PC-9 (cell line): ENCODE measurements at regions not wholly inside any gene's neighbourhood (a gene's known extent, or its start where the extent isn't known, plus 50 kb on each side); places are given as distances from the start of the nearest gene placed in this dataset.

ENCODE experiments used
- BruUV-seq: library from RNA; stranded (reverse); fragments of 400-500 nt; replicated peaks from 2 replicates; lab custom pipeline; 2021; lab: Mats Ljungman, UMichigan
- CTCF ChIA-PET: fragments of 300-600 bp; sonication (Branson Sonifier 250); formaldehyde crosslinking; loops from one replicate; lab custom pipeline; 2022; ENCODE audit warnings: antibody characterized with exemption; lab: Charles Lee
- POLR2A ChIA-PET: fragments of 300-600 bp; sonication (Branson Sonifier 250); formaldehyde crosslinking; loops from one replicate; lab custom pipeline; 2022; ENCODE audit warnings: antibody characterized with exemption; ENCODE audit not compliant: unreplicated experiment; lab: Charles Lee
- DNase-seq, 2 experiments: peaks; one replicate each; pipeline versions ENCODE4 v3.0.0 to v3.0.0-alpha.2; 2015 to 2022; ENCODE audit warnings: mixed read lengths in 1 of 2
- H2AFZ ChIP-seq: fragments of 200-600 bp; sonication (generic); 2 replicates; pipeline ENCODE4 v1.8.1; 2017; ENCODE audit warnings: antibody characterized with exemption
- H3F3A ChIP-seq: fragments of 200-600 bp; sonication (generic); 2 replicates; pipeline ENCODE4 v1.8.1; 2017; ENCODE audit warnings: antibody characterized with exemption, mild to moderate bottlenecking, low read depth; ENCODE audit not compliant: insufficient read depth
- H3K27ac ChIP-seq: fragments of 200-600 bp; sonication (generic); 2 replicates; pipeline ENCODE4 v1.6.1; 2016; ENCODE audit warnings: mixed run types
- H3K27me3 ChIP-seq: fragments of 200-600 bp; sonication (generic); 2 replicates; pipeline ENCODE4 v1.6.1; 2016; ENCODE audit warnings: low read depth, mixed run types; ENCODE audit not compliant: insufficient read depth
- H3K36me3 ChIP-seq: fragments of 200-600 bp; sonication (generic); 2 replicates; pipeline ENCODE4 v1.6.1; 2016; ENCODE audit warnings: low read depth, mixed run types
- H3K4me1 ChIP-seq: fragments of 200-600 bp; sonication (generic); replicated peaks from 2 replicates; pipeline ENCODE4 v1.6.1; 2016; ENCODE audit warnings: mixed run types; ENCODE audit not compliant: insufficient read depth
- H3K4me2 ChIP-seq: fragments of 200-600 bp; sonication (generic); 2 replicates; pipeline ENCODE4 v1.6.1; 2017; ENCODE audit warnings: mixed run types
- H3K4me3 ChIP-seq: fragments of 200-600 bp; sonication (generic); 2 replicates; pipeline ENCODE4 v1.6.1; 2016; ENCODE audit warnings: mixed run types
- H3K79me2 ChIP-seq: fragments of 200-600 bp; sonication (generic); 2 replicates; pipeline ENCODE4 v1.6.1; 2017; ENCODE audit warnings: low read depth, mixed run types
- H3K9me2 ChIP-seq: fragments of 200-600 bp; sonication (generic); 2 replicates; pipeline ENCODE4 v1.8.1; 2017; ENCODE audit warnings: mild to moderate bottlenecking; ENCODE audit not compliant: insufficient read depth
- H3K9me3 ChIP-seq: fragments of 200-600 bp; sonication (generic); 2 replicates; pipeline ENCODE4 v1.8.1; 2016; ENCODE audit warnings: low read depth; ENCODE audit not compliant: insufficient read depth
- H4K20me1 ChIP-seq: fragments of 200-600 bp; sonication (generic); 2 replicates; pipeline ENCODE4 v1.8.1; 2017; ENCODE audit not compliant: insufficient read depth
- EZH2 ChIP-seq: fragments of 200-600 bp; sonication (generic); IDR thresholded peaks from 2 replicates; pipeline ENCODE4 v1.8.0; 2017; ENCODE audit warnings: antibody characterized with exemption, low read depth
- intact Hi-C: fragments of 100-400 bp; cut with micrococcal nuclease; formaldehyde crosslinking; loops from one replicate; pipeline ENCODE4 v1.10.0; 2022; ENCODE audit not compliant: unreplicated experiment
- TF ChIP-seq, protein P1 (sequence below): fragments of 200-600 bp; sonication (generic); conservative IDR thresholded peaks from 2 replicates; pipeline ENCODE4 v1.6.1; 2017; ENCODE audit warnings: mixed run types, antibody characterized with exemption, mild to moderate bottlenecking, moderate library complexity

DNA sequence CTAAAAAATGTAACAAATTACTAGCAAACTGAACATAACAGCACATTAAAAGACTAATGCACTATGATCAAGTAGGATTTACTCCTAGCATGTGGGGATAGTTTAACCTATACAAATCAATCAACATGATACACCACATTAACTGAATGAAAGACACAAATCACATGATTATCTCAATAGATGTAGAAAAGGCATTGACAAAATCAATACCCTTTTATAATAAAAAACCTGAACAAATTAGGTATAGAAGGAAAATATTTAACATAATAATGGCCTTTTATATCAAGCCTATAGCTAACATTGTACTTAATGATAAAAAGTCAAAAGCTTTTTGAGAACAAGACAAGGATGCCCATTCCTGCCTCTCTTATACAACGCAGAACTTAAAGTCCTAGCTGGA is 540.0 kb downstream of the RERGL start:
- Histone ChIP-seq H3K27me3 (no peaks in the 10 kb centered on the region), H3K9me2 (no peaks in the 10 kb centered on the region; the same call in 1 of the 2 replicates), H3K4me1 (no peaks in the 10 kb centered on the region), H3K79me2 (no peaks in the 10 kb centered on the region), H2AFZ (no peak overlapping the region), H3F3A (no peaks in the 10 kb centered on the region), H3K4me2 (no peak overlapping the region), H3K4me3 (no peak overlapping the region), H3K27ac (no peak overlapping the region), H4K20me1 (no peaks in the 10 kb centered on the region), H3K9me3 (no peaks in the 10 kb centered on the region), H3K36me3 (no peaks in the 10 kb centered on the region)
- no peak for DNase-seq
- TF ChIP-seq, protein P1, sequence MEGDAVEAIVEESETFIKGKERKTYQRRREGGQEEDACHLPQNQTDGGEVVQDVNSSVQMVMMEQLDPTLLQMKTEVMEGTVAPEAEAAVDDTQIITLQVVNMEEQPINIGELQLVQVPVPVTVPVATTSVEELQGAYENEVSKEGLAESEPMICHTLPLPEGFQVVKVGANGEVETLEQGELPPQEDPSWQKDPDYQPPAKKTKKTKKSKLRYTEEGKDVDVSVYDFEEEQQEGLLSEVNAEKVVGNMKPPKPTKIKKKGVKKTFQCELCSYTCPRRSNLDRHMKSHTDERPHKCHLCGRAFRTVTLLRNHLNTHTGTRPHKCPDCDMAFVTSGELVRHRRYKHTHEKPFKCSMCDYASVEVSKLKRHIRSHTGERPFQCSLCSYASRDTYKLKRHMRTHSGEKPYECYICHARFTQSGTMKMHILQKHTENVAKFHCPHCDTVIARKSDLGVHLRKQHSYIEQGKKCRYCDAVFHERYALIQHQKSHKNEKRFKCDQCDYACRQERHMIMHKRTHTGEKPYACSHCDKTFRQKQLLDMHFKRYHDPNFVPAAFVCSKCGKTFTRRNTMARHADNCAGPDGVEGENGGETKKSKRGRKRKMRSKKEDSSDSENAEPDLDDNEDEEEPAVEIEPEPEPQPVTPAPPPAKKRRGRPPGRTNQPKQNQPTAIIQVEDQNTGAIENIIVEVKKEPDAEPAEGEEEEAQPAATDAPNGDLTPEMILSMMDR = no peak
- no peak for TF ChIP-seq EZH2
- ChIA-PET POLR2A (no interaction called here), CTCF (no interaction called here)
- intact Hi-C loops = no loop called here
- BruUV-seq = no TSS peak

DNA sequence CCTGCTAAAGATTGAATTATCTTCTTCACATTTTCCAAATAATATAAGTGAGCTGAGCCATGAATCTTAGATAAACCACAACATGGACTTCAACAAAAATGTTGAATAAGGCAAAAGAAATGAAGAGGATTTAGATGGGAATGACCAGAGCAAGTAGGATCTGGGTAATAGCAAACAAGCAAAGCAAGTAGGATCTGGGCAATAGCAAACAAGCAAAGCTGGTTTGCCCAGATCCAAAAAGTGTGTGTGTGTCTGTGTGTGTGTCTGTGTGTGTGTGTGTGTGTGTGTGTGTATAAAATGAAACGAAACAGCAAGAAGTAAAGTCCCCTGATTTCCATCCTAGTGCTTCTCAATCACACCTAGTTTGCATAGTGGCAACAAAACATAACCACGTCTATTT is 549.1 kb downstream of the RERGL start:
- H3K79me2 ChIP-seq = no peaks in the 10 kb centered on the region
- BruUV-seq = no TSS peak
- ChIA-PET CTCF (no interaction called here), POLR2A (no interaction called here)
- H2AFZ ChIP-seq = no peak overlapping the region
- no peaks in the 10 kb centered on the region for H3F3A ChIP-seq
- H3K4me1 ChIP-seq = no peaks in the 10 kb centered on the region
- H3K9me3 ChIP-seq = no peaks in the 10 kb centered on the region
- no peak for DNase-seq
- TF ChIP-seq, protein P1 = no peak
- no peak for TF ChIP-seq EZH2
- H3K4me2 ChIP-seq = no peak overlapping the region
- intact Hi-C loops = no loop called here
- no peak overlapping the region for H3K4me3 ChIP-seq
- no peak overlapping the region for H3K27ac ChIP-seq
- H4K20me1 ChIP-seq = no peaks in the 10 kb centered on the region
- H3K9me2 ChIP-seq = no peaks in the 10 kb centered on the region; the same call in 1 of the 2 replicates
- no peaks in the 10 kb centered on the region for H3K36me3 ChIP-seq
- no peaks in the 10 kb centered on the region for H3K27me3 ChIP-seq

DNA sequence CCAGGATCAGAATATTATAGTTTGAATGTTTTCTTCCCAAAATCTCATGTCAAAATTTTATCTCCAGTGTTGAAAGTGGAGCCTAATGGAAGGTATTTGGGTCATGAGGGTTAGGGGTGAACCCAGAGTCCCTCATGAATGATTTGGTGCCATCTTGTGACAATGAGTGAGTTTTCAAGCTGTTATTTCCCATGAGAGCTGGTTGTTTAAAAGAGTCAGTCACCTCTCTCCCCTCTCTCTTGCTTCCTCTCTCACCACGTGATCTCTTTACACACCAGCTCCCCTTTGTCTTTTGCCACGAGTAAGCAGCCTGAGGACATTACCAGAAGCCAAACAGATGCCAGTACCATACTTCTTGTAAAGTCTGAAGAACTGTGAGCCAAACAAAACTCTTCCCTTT is 561.6 kb downstream of the RERGL start:
- ChIA-PET POLR2A (no interaction called here), CTCF (no interaction called here)
- Histone ChIP-seq H3K27me3 (no peaks in the 10 kb centered on the region), H3K79me2 (no peaks in the 10 kb centered on the region), H3K9me3 (no peaks in the 10 kb centered on the region), H3K4me2 (no peak overlapping the region), H3K4me1 (no peaks in the 10 kb centered on the region), H3K9me2 (0 out of 2 replicates have a peak, but pooled peaks cover 4% of the 10 kb centered on the region), H3K27ac (no peak overlapping the region), H3K4me3 (no peak overlapping the region), H3K36me3 (no peaks in the 10 kb centered on the region), H4K20me1 (no peaks in the 10 kb centered on the region), H2AFZ (no peak overlapping the region), H3F3A (no peaks in the 10 kb centered on the region)
- intact Hi-C loops = loop anchor here (5.0 kb wide), 1 partner anchor 586 kb away; no protein-coding TSS in a partner anchor
- no TSS peak for BruUV-seq
- DNase-seq = no peak
- TF ChIP-seq EZH2 = no peak
- TF ChIP-seq, protein P1 = no peak
